ENCODE measurements at regions not wholly inside any gene's neighbourhood (a gene's known extent, or its start where the extent isn't known, plus 50 kb on each side); places are given as distances from the start of the nearest gene placed in this dataset.
"Not testable (repeated sequence)": the region's sequence is repeated elsewhere in the genome, so short reads cannot be mapped to it uniquely, and the experiment has no call there.

DNA sequence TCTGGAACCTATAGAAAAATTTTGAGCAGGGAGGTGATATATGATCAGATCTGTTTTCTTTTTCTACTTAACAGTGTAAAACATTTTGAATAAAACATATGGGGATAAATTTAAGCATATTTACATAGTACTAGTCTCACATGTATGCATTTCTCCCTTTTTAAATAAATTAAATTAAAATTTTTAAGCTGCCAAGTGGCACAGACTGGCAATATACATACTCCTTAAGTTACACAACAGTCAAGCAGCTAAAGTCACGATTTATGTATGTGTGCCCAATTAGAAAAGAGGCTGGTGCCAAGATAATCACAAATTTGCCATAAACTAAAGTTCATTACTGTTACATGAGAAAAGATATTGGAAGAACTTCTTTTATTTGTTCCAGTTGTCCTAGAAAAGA lies 532.0 kb downstream of the RWDD3 start:
- H3K27ac Mint-ChIP-seq = no peak overlapping the region
- DNase-seq = no peak
- H3K27me3 Mint-ChIP-seq = no peaks in the 10 kb centered on the region
- H3K36me3 Mint-ChIP-seq (ENCODE audit: low read depth) = no peaks in the 10 kb centered on the region
- H3K4me1 Mint-ChIP-seq = no peaks in the 10 kb centered on the region
- H3K9me3 Mint-ChIP-seq = peaks cover 12% of the 10 kb centered on the region
- ChIA-PET POLR2A (no interaction called here), CTCF (interaction anchor here (0.5 kb wide), 1 partner anchor 617 kb away, joined by 3 read pairs; no protein-coding TSS in a partner anchor)
- no peak overlapping the region for H3K4me3 Mint-ChIP-seq

DNA sequence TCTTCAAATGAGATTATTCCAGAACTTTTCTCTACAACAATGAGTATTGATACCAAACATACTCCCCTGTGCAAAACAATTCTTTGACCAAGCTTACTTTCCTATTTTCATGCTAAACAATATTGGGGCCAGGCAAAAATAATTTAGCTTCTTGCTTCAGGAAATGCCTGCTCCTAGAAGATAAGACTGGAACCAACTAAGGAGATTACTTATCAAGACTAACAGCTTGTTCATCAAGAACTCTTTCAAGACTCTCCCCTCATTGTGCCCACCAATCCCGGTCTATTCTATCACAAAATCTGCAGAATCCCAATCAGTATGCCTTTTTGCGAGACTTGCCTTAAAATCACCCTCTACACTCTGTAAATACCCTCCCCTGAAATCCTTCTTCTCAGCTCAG lies 536.6 kb downstream of the RWDD3 start:
- no peak for DNase-seq
- H3K36me3 Mint-ChIP-seq (ENCODE audit: low read depth) = no peaks in the 10 kb centered on the region
- ChIA-PET POLR2A (no interaction called here), CTCF (no interaction called here)
- H3K9me3 Mint-ChIP-seq = peaks cover 12% of the 10 kb centered on the region
- H3K4me3 Mint-ChIP-seq = no peak overlapping the region
- no peaks in the 10 kb centered on the region for H3K4me1 Mint-ChIP-seq
- H3K27me3 Mint-ChIP-seq = no peaks in the 10 kb centered on the region
- no peak overlapping the region for H3K27ac Mint-ChIP-seq

DNA sequence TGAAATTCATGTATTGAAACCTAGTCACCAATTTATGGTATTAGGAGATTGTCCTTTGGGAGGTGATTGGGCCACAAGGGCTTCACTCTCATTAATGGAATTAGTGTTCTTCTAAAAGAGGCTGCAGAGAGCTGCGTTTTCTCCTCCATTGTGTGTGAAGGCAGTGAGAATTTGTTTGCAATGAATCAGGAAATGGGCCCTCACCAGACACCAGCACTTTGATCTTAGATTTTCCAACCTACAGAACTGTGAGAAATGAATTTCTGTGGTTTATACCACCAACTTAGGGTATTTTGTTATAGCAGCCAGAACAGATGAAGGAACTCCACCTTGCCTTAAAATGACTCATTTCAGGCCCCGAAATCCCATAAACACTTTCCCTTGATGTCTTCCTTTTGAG lies 544.2 kb downstream of the RWDD3 start:
- no peaks in the 10 kb centered on the region for H3K4me1 Mint-ChIP-seq

DNA sequence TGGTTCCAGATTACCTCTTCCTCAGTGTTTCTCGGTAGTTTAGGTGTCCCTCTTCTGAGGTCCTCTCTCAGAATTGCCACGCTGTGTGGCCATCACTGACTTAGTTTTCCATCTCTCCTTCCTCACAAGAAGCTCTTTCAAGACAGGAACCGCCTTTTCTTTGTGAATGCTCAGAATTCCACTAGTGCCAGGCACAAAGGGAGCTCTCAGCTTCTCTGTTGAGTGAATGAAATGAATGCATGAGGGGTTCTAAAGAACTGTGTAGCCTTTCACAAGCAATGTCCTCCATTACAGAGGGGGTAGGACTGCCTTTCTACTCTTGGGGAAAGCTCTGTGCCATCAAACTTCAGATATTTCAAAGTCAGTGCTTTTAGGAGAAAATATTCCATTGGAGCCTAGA lies 546.8 kb downstream of the RWDD3 start:
- ChIA-PET CTCF (no interaction called here), POLR2A (no interaction called here)
- Mint-ChIP-seq H3K4me3 (no peak overlapping the region), H3K27ac (no peak overlapping the region), H3K36me3 (ENCODE audit: low read depth) (no peaks in the 10 kb centered on the region), H3K4me1 (no peaks in the 10 kb centered on the region), H3K27me3 (no peaks in the 10 kb centered on the region), H3K9me3 (no peaks in the 10 kb centered on the region)
- no peak for DNase-seq

More for the DNA sequence above, 544.2 kb downstream of the RWDD3 start:
- Mint-ChIP-seq H3K4me3 (no peak overlapping the region), H3K36me3 (ENCODE audit: low read depth) (no peaks in the 10 kb centered on the region), H3K27ac (no peak overlapping the region), H3K27me3 (no peaks in the 10 kb centered on the region), H3K9me3 (peaks cover 5% of the 10 kb centered on the region)
- ChIA-PET POLR2A (no interaction called here), CTCF (no interaction called here)
- DNase-seq = no peak

DNA sequence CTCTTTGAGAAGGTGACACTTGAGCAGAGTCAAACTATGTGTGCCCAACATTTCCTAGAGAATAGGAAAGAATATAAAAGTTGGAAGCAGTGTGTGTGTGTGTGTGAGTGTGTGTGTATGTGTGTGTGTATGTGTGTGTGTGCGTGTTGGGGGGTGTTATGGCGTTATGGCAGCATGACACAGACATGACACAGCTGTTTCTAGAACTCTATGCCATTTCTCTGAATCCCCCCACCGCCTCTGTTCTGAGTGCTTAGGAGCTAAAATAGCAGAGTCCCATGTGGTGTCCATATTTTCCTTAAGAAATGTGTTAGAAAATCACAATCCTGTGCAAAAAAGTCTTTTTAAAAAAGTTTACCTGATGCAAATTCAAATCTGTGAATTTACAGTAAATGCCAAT lies 556.1 kb downstream of the RWDD3 start:
- no peaks in the 10 kb centered on the region for H3K36me3 Mint-ChIP-seq (ENCODE audit: low read depth)
- no peak for DNase-seq
- H3K4me1 Mint-ChIP-seq = no peaks in the 10 kb centered on the region
- no peak overlapping the region for H3K27ac Mint-ChIP-seq
- peaks cover 11% of the 10 kb centered on the region for H3K9me3 Mint-ChIP-seq
- POLR2A ChIA-PET = no interaction called here
- CTCF ChIA-PET = no interaction called here
- H3K4me3 Mint-ChIP-seq = no peak overlapping the region
- H3K27me3 Mint-ChIP-seq = no peaks in the 10 kb centered on the region

DNA sequence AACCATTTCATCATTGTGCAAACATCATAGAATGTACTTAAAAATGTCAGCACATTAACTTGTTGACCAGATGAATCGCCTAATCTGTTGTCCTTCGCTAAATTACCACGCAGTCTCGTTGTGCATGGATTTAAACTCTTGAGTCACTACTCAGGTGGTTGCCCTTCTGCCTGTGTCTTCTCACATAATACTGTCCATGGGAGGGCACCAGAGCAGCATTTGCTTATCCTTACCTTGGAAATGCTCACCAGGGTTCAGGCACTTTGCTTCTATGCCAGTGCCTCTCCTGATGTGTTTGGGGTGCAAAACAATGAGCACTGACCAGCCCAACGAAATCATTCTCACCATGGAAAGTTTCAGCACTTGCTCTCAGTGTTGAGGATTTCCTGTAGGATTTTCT lies 559.9 kb downstream of the RWDD3 start:
- peaks cover 3% of the 10 kb centered on the region for H3K9me3 Mint-ChIP-seq
- no peak overlapping the region for H3K27ac Mint-ChIP-seq
- no peak overlapping the region for H3K4me3 Mint-ChIP-seq
- no peaks in the 10 kb centered on the region for H3K36me3 Mint-ChIP-seq (ENCODE audit: low read depth)
- no peaks in the 10 kb centered on the region for H3K27me3 Mint-ChIP-seq
- POLR2A ChIA-PET = no interaction called here
- no peak for DNase-seq
- H3K4me1 Mint-ChIP-seq = no peaks in the 10 kb centered on the region
- CTCF ChIA-PET = no interaction called here

DNA sequence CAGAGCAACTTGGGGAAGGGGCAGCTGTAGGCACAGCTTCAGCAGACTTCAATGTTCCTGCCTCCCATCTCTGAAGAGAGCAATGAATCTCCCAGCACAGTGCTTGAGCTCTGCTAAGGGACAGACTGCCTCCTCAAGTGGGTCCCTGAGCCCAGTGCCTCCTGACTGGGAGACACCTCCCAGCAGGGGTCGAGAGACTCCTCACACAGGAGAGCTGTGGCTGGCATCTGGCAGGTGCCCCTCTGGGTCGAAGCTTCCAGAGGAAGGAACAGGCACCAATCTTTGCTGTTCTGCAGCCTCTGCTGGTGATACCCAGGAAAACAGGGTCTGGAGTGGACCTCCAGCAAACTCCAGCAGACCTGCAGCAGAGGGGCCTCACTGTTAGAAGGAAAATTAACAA lies 563.8 kb downstream of the RWDD3 start:
- H3K4me1 Mint-ChIP-seq; H3K4me3 Mint-ChIP-seq; POLR2A ChIA-PET; H3K9me3 Mint-ChIP-seq; DNase-seq; H3K27me3 Mint-ChIP-seq; H3K27ac Mint-ChIP-seq; H3K36me3 Mint-ChIP-seq (ENCODE audit: low read depth): not testable (repeated sequence)
- CTCF ChIA-PET = interaction anchor here (0.6 kb wide), 1 partner anchor 267 kb away, joined by 3 read pairs; no protein-coding TSS in a partner anchor

DNA sequence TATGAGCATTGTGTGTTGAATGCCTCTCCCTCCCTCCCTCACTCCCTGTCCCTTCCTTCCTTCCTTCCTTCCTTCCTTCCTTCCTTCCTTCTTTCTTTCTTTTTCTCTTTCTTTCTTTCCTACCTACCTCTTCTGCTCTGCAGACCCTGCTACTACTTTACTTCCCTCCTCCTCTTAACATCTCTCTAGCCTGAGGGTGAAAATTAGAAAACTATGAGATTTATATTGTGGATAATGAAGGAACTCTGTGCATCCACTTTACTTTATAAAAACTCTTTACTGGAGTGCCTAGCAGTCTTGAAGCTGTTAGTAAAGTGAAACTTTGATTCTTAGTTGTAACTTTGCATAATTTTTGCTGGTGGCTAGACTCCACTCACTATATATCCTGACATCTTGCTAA lies 572.2 kb downstream of the RWDD3 start:
- no peak overlapping the region for H3K27ac Mint-ChIP-seq
- no peak overlapping the region for H3K4me3 Mint-ChIP-seq
- CTCF ChIA-PET = no interaction called here
- H3K9me3 Mint-ChIP-seq = peaks cover 5% of the 10 kb centered on the region
- H3K4me1 Mint-ChIP-seq = no peaks in the 10 kb centered on the region
- POLR2A ChIA-PET = no interaction called here
- no peaks in the 10 kb centered on the region for H3K27me3 Mint-ChIP-seq
- DNase-seq = no peak
- no peaks in the 10 kb centered on the region for H3K36me3 Mint-ChIP-seq (ENCODE audit: low read depth)

DNA sequence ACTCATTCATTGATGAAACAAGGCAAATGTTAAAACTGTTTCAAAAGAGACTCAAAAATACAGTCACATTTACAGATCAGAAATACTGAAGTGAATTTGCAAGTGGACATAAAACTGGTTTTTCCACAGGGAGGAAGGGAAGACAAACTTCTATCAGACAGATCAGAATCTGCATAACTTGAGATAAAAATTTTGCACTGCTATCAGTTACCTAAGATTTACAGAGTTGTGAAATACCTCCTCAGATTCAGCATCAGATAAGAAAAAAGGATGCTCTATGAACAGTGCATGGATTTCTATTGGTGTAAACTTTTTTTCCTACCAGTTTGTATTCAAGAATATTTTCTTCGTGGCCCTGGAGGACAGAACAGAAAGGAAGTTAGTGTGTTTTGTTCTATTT lies 575.4 kb downstream of the RWDD3 start:
- no peak overlapping the region for H3K4me3 Mint-ChIP-seq
- CTCF ChIA-PET = no interaction called here

DNA sequence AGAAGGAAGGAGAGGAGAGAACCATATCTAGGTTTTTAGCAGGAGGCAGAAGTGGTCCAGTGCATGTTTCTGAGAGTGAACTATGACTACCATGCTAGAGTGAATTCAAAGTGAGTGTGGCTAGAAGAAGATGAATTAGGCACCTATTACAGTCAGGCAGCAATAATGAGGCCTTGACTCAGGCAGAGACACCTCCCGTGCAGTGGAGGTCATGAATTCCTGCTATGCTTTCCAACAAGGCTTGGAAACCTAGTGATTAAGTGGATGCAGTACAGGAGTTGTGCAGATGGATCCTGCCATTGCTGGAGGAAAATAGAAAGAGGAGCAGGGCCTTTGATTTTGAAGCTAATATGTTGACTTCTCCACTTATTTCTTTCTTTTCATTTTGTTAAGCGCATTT lies 581.5 kb downstream of the RWDD3 start:
- no peak overlapping the region for H3K4me3 Mint-ChIP-seq
- H3K9me3 Mint-ChIP-seq = peaks cover 2% of the 10 kb centered on the region
- ChIA-PET POLR2A (no interaction called here), CTCF (no interaction called here)
- H3K27me3 Mint-ChIP-seq = no peaks in the 10 kb centered on the region
- no peak for DNase-seq
- no peaks in the 10 kb centered on the region for H3K4me1 Mint-ChIP-seq
- no peaks in the 10 kb centered on the region for H3K36me3 Mint-ChIP-seq (ENCODE audit: low read depth)
- no peak overlapping the region for H3K27ac Mint-ChIP-seq

More for the DNA sequence above, 575.4 kb downstream of the RWDD3 start:
- H3K27me3 Mint-ChIP-seq = no peaks in the 10 kb centered on the region
- H3K36me3 Mint-ChIP-seq (ENCODE audit: low read depth) = no peaks in the 10 kb centered on the region
- POLR2A ChIA-PET = no interaction called here
- no peak for DNase-seq
- H3K4me1 Mint-ChIP-seq = no peaks in the 10 kb centered on the region
- no peak overlapping the region for H3K27ac Mint-ChIP-seq
- H3K9me3 Mint-ChIP-seq = peaks cover 2% of the 10 kb centered on the region

DNA sequence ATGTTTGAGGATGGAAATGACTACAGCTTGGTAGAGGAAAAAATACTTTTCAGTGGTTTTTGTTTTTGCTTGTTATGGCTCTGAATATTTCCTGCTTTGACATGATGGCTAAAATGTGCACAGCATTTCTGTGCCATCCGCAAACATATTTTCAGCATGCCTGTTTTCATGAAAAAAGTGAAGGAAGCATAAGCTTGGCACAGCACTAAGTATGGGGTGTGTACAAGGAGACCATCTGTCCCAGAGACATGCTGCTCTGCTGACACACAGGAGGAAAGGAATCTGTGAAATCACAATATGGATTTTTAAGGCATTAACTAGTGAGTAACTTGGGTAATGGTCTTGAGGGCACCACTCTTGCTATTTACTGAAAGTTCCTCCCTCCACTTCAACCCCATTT lies 595.5 kb downstream of the RWDD3 start:
- H3K36me3 Mint-ChIP-seq (ENCODE audit: low read depth) = no peaks in the 10 kb centered on the region
- ChIA-PET CTCF (no interaction called here), POLR2A (no interaction called here)
- H3K4me1 Mint-ChIP-seq = no peaks in the 10 kb centered on the region
- no peaks in the 10 kb centered on the region for H3K27me3 Mint-ChIP-seq
- no peak overlapping the region for H3K4me3 Mint-ChIP-seq
- no peak overlapping the region for H3K27ac Mint-ChIP-seq
- no peak for DNase-seq
- peaks cover 5% of the 10 kb centered on the region for H3K9me3 Mint-ChIP-seq

DNA sequence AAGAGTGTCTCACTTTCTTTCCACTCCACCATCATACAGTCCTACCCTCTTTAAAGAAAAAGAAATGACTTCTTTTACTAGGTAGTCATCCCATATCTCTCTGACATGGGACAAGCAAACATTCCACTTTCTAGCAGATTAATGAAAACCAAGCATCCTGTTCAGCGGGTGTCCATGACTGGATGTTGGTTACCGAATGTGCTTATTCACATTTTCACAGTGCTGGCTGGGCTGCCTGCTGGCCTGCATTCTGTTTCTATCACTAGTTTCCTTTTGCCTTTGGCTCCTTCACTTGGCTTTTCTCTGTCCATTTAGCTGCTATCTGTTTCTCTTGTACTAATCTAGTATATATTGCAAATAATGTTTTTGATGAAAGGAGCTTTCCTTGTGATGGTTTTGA lies 598.4 kb downstream of the RWDD3 start:
- peaks cover 11% of the 10 kb centered on the region for H3K9me3 Mint-ChIP-seq
- CTCF ChIA-PET = no interaction called here
- POLR2A ChIA-PET = no interaction called here

DNA sequence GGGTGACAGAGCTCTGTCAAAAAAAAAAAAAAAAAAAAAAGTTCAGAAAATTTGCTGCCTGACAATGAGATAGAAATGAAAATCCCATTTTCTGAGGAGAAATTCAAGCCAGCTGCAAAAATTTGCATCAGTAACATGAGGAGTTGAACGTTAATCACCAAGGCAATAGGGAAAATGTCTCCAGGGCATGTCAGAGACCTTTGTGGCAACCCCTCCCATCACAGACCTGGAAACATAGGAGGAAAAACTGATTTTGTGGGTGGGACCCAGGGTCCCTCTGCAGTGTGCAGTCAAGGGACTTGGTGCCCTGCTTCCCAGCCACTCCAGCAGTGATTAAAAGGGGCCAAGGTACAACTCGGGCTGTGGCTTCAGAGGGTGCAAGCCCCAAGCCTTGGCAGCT lies 615.4 kb downstream of the RWDD3 start:
- CTCF ChIA-PET = no interaction called here

More for the DNA sequence above, 598.4 kb downstream of the RWDD3 start:
- Mint-ChIP-seq H3K27ac (no peak overlapping the region), H3K27me3 (no peaks in the 10 kb centered on the region), H3K4me1 (no peaks in the 10 kb centered on the region), H3K4me3 (no peak overlapping the region), H3K36me3 (ENCODE audit: low read depth) (no peaks in the 10 kb centered on the region)
- no peak for DNase-seq

DNA sequence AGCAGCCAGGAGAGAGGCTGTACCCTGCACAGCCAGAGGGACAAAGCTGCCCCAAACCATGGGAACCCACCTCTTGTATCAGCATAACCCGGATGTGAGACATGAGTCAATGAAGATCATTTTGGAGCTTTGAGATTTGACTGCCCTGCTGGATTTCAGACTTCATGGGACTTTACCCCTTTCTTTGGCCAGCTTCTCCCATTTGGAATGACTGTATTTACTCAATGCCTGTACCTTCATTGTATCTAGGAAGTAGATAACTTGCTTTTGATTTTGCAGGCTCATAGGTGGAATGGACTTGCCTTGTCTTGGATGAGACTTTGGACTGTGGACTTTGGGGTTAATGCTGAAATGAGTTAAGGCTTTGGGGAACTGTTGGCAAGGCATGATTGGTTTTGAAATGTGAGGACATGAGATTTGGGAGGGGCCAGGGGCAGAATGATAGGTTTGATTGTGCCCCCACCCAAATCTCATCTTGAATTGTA lies 616.2 kb downstream of the RWDD3 start:
- ChIA-PET CTCF (no interaction called here), POLR2A (no interaction called here)
- Mint-ChIP-seq H3K4me3 (no peak overlapping the region), H3K36me3 (ENCODE audit: low read depth) (no peaks in the 10 kb centered on the region), H3K9me3 (peaks cover 4% of the 10 kb centered on the region), H3K27me3 (no peaks in the 10 kb centered on the region), H3K27ac (no peak overlapping the region), H3K4me1 (no peaks in the 10 kb centered on the region)
- DNase-seq = no peak

More for the DNA sequence above, 615.4 kb downstream of the RWDD3 start:
- Mint-ChIP-seq H3K27ac (no peak overlapping the region), H3K4me3 (no peak overlapping the region), H3K9me3 (peaks cover 6% of the 10 kb centered on the region), H3K36me3 (ENCODE audit: low read depth) (no peaks in the 10 kb centered on the region), H3K27me3 (no peaks in the 10 kb centered on the region), H3K4me1 (no peaks in the 10 kb centered on the region)
- POLR2A ChIA-PET = no interaction called here
- DNase-seq = no peak

DNA sequence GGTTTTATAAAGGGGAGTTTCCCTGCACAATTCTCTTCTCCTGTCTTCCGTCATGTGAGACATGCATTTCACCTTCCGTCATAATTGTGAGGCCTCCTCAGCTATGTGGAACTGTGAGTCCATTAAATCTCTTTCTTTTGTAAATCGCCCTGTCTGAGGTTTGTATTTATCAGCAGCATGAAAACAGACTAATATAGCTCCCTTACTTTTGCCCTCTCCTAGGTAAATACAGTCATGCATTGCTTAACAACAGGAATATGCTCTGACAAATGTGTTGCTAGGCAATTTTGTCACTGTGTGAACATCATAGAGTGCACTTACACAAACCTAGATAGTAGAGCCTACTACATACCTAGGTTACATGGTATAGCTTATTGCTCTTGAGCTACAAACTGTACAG lies 616.8 kb downstream of the RWDD3 start:
- CTCF ChIA-PET = no interaction called here
- Mint-ChIP-seq H3K4me1 (no peaks in the 10 kb centered on the region), H3K27me3 (no peaks in the 10 kb centered on the region), H3K4me3 (no peak overlapping the region), H3K27ac (no peak overlapping the region), H3K9me3 (peaks cover 3% of the 10 kb centered on the region), H3K36me3 (ENCODE audit: low read depth) (no peaks in the 10 kb centered on the region)
- POLR2A ChIA-PET = no interaction called here
- DNase-seq = no peak

Data from activated CD4-positive, alpha-beta T cell treated with anti-CD3 and anti-CD28 coated beads, Interleukin-2, amount 10 ng/mL, durations not matched to agents 7 days and 5 days (primary cell).